ENCODE measurements at regions not wholly inside any gene's neighbourhood (a gene's known extent, or its start where the extent isn't known, plus 50 kb on each side); places are given as distances from the start of the nearest gene placed in this dataset.
A peak's percentile ranks its signal among the peaks of the same experiment; 100 is the strongest.

- DNase-seq: no peak
Observed at GRCh38 chr18:24934258-24934932, 417.6 kb downstream of the ZNF521 start.

- no peak for DNase-seq
Observed at GRCh38 chr18:24935008-24935407, 417.0 kb downstream of the ZNF521 start.

GRCh38 chr18:24935896-24936295 lies 416.1 kb downstream of the ZNF521 start:
- DNase-seq: no peak

- DNase-seq: no peak
Observed at GRCh38 chr18:24936691-24937090, 415.3 kb downstream of the ZNF521 start.

- DNase-seq: peak in 4 of 56 donors; percentile 1 to 6 (median 3)
Observed at GRCh38 chr18:24937639-24938275, 414.2 kb downstream of the ZNF521 start.

GRCh38 chr18:24940416-24940815 lies 411.6 kb downstream of the ZNF521 start:
- DNase-seq: no peak

GRCh38 chr18:24941174-24941951 lies 410.6 kb downstream of the ZNF521 start:
- no peak for DNase-seq

GRCh38 chr18:24942144-24942543 lies 409.8 kb downstream of the ZNF521 start:
- no peak for DNase-seq

- no peak for DNase-seq
Observed at GRCh38 chr18:24947521-24948305, 404.3 kb downstream of the ZNF521 start.

GRCh38 chr18:24949908-24950307 lies 402.1 kb downstream of the ZNF521 start:
- DNase-seq: no peak

GRCh38 chr18:24954341-24954740 lies 397.6 kb downstream of the ZNF521 start:
- no peak for DNase-seq

- no peak for DNase-seq
Observed at GRCh38 chr18:24958001-24958400, 394.0 kb downstream of the ZNF521 start.

- DNase-seq: no peak
Observed at GRCh38 chr18:24959051-24959476, 392.9 kb downstream of the ZNF521 start.

- DNase-seq: no peak
Observed at GRCh38 chr18:24964216-24964615, 387.8 kb downstream of the ZNF521 start.

GRCh38 chr18:24968238-24968775 lies 383.7 kb downstream of the ZNF521 start:
- no peak for DNase-seq

GRCh38 chr18:24972577-24972976 lies 379.4 kb downstream of the ZNF521 start:
- DNase-seq: no peak

- DNase-seq: no peak
Observed at GRCh38 chr18:24974431-24974830, 377.5 kb downstream of the ZNF521 start.

- no peak for DNase-seq
Observed at GRCh38 chr18:24975496-24976372, 376.2 kb downstream of the ZNF521 start.

GRCh38 chr18:24976502-24976901 lies 375.5 kb downstream of the ZNF521 start:
- DNase-seq: no peak

GRCh38 chr18:24979235-24979634 lies 372.7 kb downstream of the ZNF521 start:
- no peak for DNase-seq
